CD4-positive, alpha-beta T cell treated with Interleukin-15 for 4 hours (primary cell): ENCODE measurements at regions not wholly inside any gene's neighbourhood (a gene's known extent, or its start where the extent isn't known, plus 50 kb on each side); places are given as distances from the start of the nearest gene placed in this dataset.
"Not testable (repeated sequence)": the region's sequence is repeated elsewhere in the genome, so short reads cannot be mapped to it uniquely, and the experiment has no call there.

Experiments
- DNase-seq: peaks from one replicate; pipeline ENCODE4 v3.0.0-alpha.2; 2020; ENCODE audit warnings: low spot score

- DNase-seq = no peak
These were observed 479.7 kb downstream of the KIF20B start for GRCh38 chr10:90180886-90181691.

DNA sequence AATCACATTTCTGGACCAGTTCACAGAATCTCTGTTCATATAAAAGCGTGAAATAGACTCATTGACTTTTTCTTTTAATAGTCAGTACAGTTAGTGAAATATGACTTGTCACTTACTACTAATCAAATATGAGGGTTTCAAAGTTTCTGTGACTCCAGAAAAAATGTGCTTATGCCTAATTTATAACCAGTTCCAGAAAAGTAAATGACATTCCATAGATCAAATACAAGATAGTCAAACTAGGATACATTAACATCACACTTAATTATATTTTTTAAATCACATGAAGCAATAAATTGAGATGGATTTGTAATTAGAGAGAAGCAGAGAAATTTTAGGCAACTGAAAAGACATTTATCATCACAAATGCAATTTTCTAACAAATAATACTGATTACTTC is 491.4 kb downstream of the KIF20B start:
- DNase-seq = no peak

DNA sequence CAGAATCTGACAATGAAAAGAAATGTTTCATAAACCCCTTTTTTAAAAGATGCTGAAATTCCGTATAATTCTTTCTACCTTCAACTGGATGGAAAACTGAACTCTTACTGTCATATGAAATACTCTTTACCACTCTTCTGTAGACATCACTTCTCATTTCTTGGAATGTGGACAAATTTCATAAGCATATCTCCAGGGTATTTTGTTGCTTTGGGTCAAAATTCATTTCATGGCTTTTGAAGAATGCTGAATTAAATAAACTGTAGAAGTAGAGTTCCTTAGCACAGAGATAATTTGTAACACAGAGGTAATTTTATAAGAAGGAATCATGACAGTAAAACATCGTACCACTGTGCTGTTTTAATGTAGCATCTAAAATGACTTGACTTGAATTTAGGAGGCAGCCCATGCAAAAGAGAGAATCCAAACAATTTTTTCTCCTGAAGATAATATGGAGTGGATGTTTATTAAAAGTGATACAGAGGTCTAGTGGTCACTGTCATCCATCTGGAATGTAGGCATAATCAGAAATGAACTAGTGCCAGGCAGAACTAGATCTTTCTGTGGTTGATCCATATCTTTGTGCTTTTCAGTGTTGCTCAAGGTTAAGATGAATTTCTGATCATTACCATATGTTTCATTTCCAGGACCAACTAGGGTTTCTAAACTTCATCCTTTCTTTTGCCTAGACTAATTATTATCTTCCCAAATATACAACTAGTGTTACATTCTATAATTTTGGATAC is 492.0 kb downstream of the KIF20B start:
- no peak for DNase-seq

- no peak for DNase-seq
These were observed 494.0 kb downstream of the KIF20B start for GRCh38 chr10:90195288-90195840.

DNA sequence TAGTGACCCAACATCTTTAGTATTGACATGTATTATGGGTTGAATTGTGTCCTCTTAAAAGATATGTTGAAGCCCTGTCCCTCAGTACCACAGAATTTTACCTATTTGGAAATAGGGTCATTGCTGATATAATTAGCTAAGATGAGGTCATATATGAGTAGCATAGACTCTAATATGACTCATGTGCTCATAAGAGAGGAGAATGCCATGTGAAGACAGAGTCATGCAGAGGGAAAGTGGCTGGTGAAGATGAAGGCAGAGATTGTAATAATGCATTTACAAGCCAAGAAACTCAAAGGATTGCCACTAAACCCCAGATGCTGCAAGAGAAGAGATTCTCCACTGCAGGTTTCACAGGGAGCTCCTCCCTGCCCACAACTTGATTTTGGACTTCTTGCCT is 496.4 kb downstream of the KIF20B start:
- DNase-seq = no peak

- DNase-seq = no peak
These were observed 497.7 kb downstream of the KIF20B start for GRCh38 chr10:90199093-90199492.

GRCh38 chr10:90199513-90199912 is 498.1 kb downstream of the KIF20B start:
- no peak for DNase-seq

DNA sequence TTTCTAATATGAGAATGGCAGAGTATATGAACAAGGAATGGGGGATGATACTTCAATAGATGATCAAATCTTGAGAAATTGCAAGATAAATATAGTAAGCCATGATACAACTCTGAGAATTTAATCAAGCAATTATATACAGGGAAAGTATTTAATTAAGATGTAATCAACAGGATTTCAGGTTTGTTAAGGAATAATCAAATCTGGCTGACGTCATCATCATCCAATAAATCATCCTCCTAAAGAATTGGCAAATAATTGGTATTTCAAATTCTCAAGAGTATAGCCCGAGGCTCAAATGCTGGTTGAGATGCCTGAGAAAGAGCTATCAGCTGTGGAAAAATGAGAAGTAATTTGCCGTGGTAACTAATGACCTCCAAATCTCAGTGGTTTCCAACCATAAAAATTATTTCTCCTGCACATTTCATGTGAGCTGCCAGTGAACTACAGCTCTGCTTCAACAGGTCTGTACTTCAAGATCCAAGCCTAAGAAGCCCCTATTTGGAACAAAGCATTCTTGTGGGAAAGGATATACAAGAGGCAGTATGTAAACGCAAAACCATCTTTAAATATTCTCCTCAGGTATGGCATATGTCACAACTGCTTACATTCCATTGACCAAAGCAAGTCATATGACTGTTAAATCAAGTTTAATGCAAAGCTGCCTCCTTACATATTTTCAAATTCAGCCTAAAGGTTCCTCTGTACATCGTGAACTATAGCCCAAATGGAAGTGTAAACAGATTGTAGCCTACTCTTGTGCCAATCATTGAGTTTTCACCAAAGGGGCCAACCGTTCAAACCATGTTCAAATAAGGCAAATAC is 503.0 kb downstream of the KIF20B start:
- no peak for DNase-seq

DNA sequence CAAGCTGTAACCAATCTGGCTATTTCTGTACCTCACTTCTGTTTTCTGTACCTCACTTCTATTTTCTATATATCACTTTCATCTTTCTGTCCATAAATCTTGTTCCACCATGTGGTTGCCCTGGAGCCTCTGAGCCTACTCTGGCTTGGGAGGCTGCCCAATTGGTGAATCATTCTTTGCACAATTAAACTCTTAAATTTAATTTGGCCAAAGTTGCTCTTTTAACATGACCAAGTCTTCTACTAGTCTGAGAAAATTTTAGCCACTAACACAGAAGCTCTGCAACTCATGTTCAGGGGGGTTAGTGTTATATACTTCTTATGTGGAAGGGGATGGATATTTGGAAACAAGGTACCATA is 503.5 kb downstream of the KIF20B start:
- no peak for DNase-seq

- DNase-seq = no peak
These were observed 503.9 kb downstream of the KIF20B start for GRCh38 chr10:90205340-90205739.

DNA sequence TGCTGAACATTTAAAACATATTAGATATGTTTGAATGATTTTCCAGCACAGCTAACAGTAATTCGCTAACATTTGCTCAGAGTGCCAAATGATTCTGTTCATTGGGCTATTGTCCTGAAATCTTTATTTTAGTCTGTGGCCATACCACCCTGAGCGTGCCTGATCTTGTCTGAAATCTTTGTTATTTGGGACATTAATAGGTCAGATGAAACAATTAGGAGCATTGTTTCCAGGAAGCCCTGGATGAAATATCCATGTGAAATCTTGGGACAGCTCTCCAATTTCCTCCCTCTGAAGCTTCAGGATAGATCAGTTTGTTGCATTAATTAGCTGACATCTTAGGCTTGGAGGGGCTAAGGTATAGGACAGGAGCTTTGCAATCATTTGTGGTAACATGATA is 512.0 kb downstream of the KIF20B start:
- no peak for DNase-seq

GRCh38 chr10:90218846-90219245 is 517.5 kb downstream of the KIF20B start:
- no peak for DNase-seq

GRCh38 chr10:90222372-90222771 is 521.0 kb downstream of the KIF20B start:
- no peak for DNase-seq

DNA sequence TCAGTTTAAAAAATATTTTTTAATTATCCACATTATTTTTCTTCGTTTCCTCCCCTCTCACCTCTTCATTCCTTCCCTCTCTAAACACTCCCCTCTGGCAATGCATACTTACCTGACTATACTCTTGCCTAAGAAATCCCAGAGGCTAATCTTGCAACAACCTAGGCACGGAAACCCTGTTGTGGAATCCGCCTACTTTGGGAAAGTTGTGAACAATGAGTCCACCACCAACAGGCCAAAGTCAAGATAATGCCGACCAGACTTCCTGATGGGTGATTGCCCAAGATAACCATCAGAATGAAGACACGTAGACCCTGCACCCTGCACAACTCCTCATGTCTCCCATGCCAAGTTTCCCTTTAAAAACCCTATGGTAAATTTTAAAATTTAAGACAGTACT is 521.5 kb downstream of the KIF20B start:
- no peak for DNase-seq

DNA sequence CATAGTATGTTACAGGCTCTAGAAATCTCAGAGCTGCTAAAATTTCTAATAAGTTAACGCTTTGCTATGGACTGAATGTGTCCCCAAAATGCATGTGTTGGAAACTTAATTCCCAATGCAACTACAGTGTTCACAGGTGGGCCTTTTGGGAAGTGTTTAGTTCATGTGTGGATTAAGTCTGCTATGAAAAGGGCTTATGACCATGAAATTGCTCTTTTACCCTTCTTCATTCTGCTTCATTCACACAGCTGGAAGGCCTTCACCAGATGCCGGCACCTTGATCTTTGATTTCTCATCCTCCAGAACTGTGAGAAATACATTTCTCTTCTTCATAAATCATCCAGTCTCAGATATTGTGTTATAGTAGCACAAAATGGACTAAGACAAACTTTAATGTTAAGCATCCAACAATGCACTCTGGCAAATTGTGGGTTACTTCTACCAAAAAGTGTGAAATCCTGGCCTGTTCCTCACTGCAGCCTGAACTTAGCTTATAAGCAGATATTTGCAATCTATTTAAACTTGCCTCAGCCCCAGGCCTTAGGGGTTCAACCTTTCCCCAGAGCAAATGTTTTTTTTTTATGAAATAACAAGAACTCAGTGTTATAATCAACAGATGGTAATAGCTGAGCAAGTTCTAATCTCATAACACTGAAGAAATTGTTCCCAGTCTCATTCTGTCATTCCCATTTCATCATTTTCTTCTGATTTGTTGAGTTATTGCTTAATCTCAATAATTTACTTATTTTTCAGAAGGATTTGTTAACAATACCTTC is 523.6 kb downstream of the KIF20B start:
- DNase-seq = no peak

DNA sequence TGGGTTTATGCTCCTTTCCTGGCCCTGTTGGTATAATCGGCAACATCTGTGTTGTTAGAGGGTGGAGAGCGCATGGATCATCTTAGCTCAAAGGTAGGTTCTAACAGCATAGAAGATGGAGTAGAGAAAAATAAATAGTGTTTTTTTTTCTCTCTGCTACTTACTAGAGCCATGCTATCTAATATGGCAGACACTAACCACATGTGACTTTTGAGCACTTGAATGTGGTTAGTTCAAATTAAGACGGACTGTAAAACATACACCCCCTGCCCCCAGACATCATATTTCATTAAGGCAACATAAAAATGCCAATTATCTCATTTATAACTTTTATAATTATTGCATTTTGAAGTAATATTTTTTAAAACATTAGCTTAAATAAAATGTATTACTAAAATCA is 525.1 kb downstream of the KIF20B start:
- DNase-seq = no peak

GRCh38 chr10:90227217-90227656 is 525.8 kb downstream of the KIF20B start:
- DNase-seq = no peak

- no peak for DNase-seq
These were observed 526.4 kb downstream of the KIF20B start for GRCh38 chr10:90227786-90228185.

DNA sequence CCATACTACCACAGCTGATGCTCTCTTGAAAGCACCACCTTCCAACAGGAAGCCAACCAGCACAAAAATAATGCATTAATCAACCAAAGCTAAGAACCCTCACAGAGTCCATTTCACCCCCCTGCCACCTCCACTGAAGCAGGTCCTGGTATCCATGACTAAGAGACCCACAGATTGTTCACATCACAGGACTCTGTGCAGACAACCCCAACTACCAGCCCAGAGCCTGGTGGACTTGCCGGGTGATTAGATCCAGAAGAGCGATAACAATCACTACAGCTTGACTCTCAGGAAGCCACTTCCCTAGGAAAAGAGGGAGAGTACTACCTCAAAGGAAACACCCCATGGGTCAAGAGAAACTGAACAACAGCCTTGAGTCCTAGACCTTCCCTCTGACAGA is 528.1 kb downstream of the KIF20B start:
- DNase-seq = no peak

GRCh38 chr10:90233805-90234204 is 532.4 kb downstream of the KIF20B start:
- not testable (repeated sequence) for DNase-seq

DNA sequence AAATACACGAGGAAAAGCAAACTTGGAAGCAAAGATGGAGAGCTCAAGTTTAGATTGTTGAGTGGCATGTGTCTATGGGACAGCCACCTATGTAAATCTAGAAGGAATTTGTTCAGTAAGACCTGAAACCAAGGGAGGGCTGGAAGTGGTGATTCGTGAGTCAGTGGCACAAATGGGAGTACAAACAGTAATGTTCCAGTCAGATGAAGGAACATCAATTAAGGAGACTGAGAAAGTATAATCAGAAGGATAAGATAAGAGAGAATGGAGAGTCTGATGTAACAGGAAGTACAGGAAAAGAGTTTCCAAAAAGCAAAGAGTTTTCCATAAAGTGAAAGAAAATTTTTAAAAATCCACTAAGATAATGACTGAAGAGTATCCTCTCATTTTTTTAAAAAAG is 544.2 kb downstream of the KIF20B start:
- DNase-seq = no peak

- DNase-seq = not testable (repeated sequence)
These were observed 549.4 kb downstream of the KIF20B start for GRCh38 chr10:90250784-90251183.
